ENCODE measurements at regions not wholly inside any gene's neighbourhood (a gene's known extent, or its start where the extent isn't known, plus 50 kb on each side); places are given as distances from the start of the nearest gene placed in this dataset.

GRCh38 chr3:99324636-99325203 is 313.7 kb upstream of the COL8A1 start:
- CTCF ChIA-PET (ENCODE audit: low intra/inter-chr PET ratio, low total read pairs) = no interaction called here
- no peaks in the 10 kb centered on the region for H3K36me3 ChIP-seq (replicated peaks in 1 of 2; ENCODE audit: control insufficient read depth in 1 of 2, insufficient read depth in 2 of 2, low read length in 2 of 2)
- ATAC-seq (no peak), DNase-seq (ENCODE audit: low spot score) (no peak), FAIRE-seq (no peak)
- H2AFZ ChIP-seq (ENCODE audit: low read length) = no peak overlapping the region
- no peak overlapping the region for H3K4me3 ChIP-seq (replicated peaks in 1 of 3; ENCODE audit: insufficient read depth in 1 of 3, low read depth in 2 of 3, low read length in 3 of 3)
- intact Hi-C loops (cut with micrococcal nuclease; ENCODE audit: unreplicated experiment) = no loop called here
- no peaks in the 10 kb centered on the region for H3K27me3 ChIP-seq (ENCODE audit: control insufficient read depth in 1 of 2, insufficient read depth in 2 of 2, low read length in 2 of 2)
- BruUV-seq (replicated peaks) = no TSS peak
- no peak overlapping the region for H3K9ac ChIP-seq (ENCODE audit: insufficient read depth, low read depth, low read length)
- H3K4me2 ChIP-seq (ENCODE audit: low read depth, low read length) = no peak overlapping the region
- no peaks in the 10 kb centered on the region for H3K4me1 ChIP-seq (ENCODE audit: insufficient read depth, low read length)
- no peaks in the 10 kb centered on the region for H3K79me2 ChIP-seq (ENCODE audit: insufficient read depth, low read length)
- POLR2A ChIA-PET = no interaction called here
- H3K9me3 ChIP-seq (ENCODE audit: low read length) = no peaks in the 10 kb centered on the region
- WGBS (ENCODE audit: low lambda C conversion rate) = 0% methylated on average over 3 of the region's 3 CpGs
- in situ Hi-C loops (cut with HindIII; ENCODE audit: extremely low pct_ligation_motif_present, low pct_unique_long_range_greater_than_20kb) = no loop called here
- H3K27ac ChIP-seq (ENCODE audit: extremely low read length, insufficient read depth, low read length) = no peak overlapping the region
- H4K20me1 ChIP-seq (ENCODE audit: insufficient read depth, low read length) = no peaks in the 10 kb centered on the region
- TF ChIP-seq HNRNPH1 (optimal IDR thresholded peaks at IDR 0.05; ENCODE audit: low read depth, low read length) = no peak
- no peak for TF ChIP-seq SIX1 (CRISPR knock-in tag; IDR thresholded peaks at IDR 0.05; ENCODE audit: borderline replicate concordance)
- TF ChIP-seq ZMAT3 (CRISPR knock-in tag; conservative IDR thresholded peaks at IDR 0.05) = no peak
- TF ChIP-seq SIX4 (CRISPR knock-in tag; IDR thresholded peaks at IDR 0.05) = no peak
- TF ChIP-seq ZNF383 (CRISPR knock-in tag; IDR thresholded peaks at IDR 0.05; ENCODE audit: borderline replicate concordance) = no peak
- no peak for TF ChIP-seq KAT7 (CRISPR knock-in tag; IDR thresholded peaks at IDR 0.05; ENCODE audit: borderline replicate concordance)
- no peak for TF ChIP-seq POLR2AphosphoS2 (IDR thresholded peaks at IDR 0.05; ENCODE audit: low read depth, low read length)
- no peak for TF ChIP-seq GABPA (IDR thresholded peaks at IDR 0.05; ENCODE audit: low read depth, low read length)
- TF ChIP-seq GABPA (CRISPR knock-in tag; IDR thresholded peaks at IDR 0.05; ENCODE audit: low read depth) = no peak
- no peak for TF ChIP-seq TMF1 (CRISPR knock-in tag; IDR thresholded peaks at IDR 0.05; ENCODE audit: low read depth)
- TF ChIP-seq ZNF788 (CRISPR knock-in tag; IDR thresholded peaks at IDR 0.05; ENCODE audit: borderline replicate concordance) = no peak
- no peak for TF ChIP-seq NR2C2 (CRISPR knock-in tag; IDR thresholded peaks at IDR 0.05; ENCODE audit: borderline replicate concordance)
- TF ChIP-seq HNRNPL (IDR thresholded peaks at IDR 0.05; ENCODE audit: low read depth, low read length) = no peak
- no peak for TF ChIP-seq ZNF335 (CRISPR knock-in tag; IDR thresholded peaks at IDR 0.05)
- no peak for TF ChIP-seq ZNF331 (CRISPR knock-in tag; IDR thresholded peaks at IDR 0.05)
- no peak for TF ChIP-seq SALL1 (CRISPR knock-in tag; IDR thresholded peaks at IDR 0.05)
- TF ChIP-seq HNF4A (CRISPR knock-in tag; IDR thresholded peaks at IDR 0.05) = no peak
- no peak for TF ChIP-seq PREB (CRISPR knock-in tag; IDR thresholded peaks at IDR 0.05)
- TF ChIP-seq ZNF460 (CRISPR knock-in tag; IDR thresholded peaks at IDR 0.05; ENCODE audit: borderline replicate concordance) = no peak

Data from HepG2 (cell line).